SU-DHL-6 (cell line): ENCODE measurements at regions not wholly inside any gene's neighbourhood (a gene's known extent, or its start where the extent isn't known, plus 50 kb on each side); places are given as distances from the start of the nearest gene placed in this dataset.

Experiments
- H2AFZ ChIP-seq: fragments of 200-600 bp; sonication (generic); 2 replicates; pipeline ENCODE4 v1.6.1; 2014; ENCODE audit warnings: low read depth, mild to moderate bottlenecking, moderate library complexity, mixed read lengths, antibody characterized with exemption, low read length; ENCODE audit not compliant: severe bottlenecking
- H3F3A ChIP-seq: fragments of 200-600 bp; shearing (Covaris generic); 2 replicates; pipeline ENCODE4 v1.6.0; 2016; ENCODE audit warnings: antibody characterized with exemption, mild to moderate bottlenecking; ENCODE audit not compliant: insufficient read depth
- H3K27ac ChIP-seq: fragments of 200-600 bp; sonication (generic); 2 replicates; pipeline ENCODE4 v1.5.1; 2016; ENCODE audit warnings: low read depth, mild to moderate bottlenecking, low read length, moderate library complexity, mixed read lengths
- H3K27me3 ChIP-seq: fragments of 200-600 bp; sonication (generic), shearing (Covaris generic); 2 replicates; pipeline ENCODE4 v1.6.0; 2014; ENCODE audit warnings: mild to moderate bottlenecking, low read length
- H3K36me3 ChIP-seq: fragments of 200-600 bp; sonication (generic); 2 replicates; pipeline ENCODE4 v1.6.1; 2014; ENCODE audit warnings: mild to moderate bottlenecking, low read length, mixed read lengths
- H3K4me2 ChIP-seq: fragments of 300-600, 200-600 bp; shearing (Covaris generic), sonication (generic); 2 replicates; pipeline ENCODE4 v1.6.0; 2014; ENCODE audit warnings: low read length, low read depth, mild to moderate bottlenecking; ENCODE audit not compliant: poor library complexity, severe bottlenecking
- H3K4me3 ChIP-seq: fragments of 200-600 bp; sonication (generic); 2 replicates; pipeline ENCODE4 v1.5.1; 2014; ENCODE audit warnings: antibody characterized with exemption, low read length, mild to moderate bottlenecking, mixed read lengths; ENCODE audit not compliant: insufficient read depth, poor library complexity, severe bottlenecking
- H3K79me2 ChIP-seq: fragments of 200-600 bp; sonication (generic); 2 replicates; pipeline ENCODE4 v1.6.1; 2014; ENCODE audit warnings: mild to moderate bottlenecking, low read length, moderate library complexity; ENCODE audit not compliant: insufficient read depth
- H3K9ac ChIP-seq: fragments of 200-600 bp; sonication (generic); 2 replicates; pipeline ENCODE4 v1.7.0; 2014; ENCODE audit warnings: mild to moderate bottlenecking, low read length
- H3K9me2 ChIP-seq: fragments of 200-600 bp; sonication (generic); replicated peaks from 2 replicates; pipeline ENCODE4 v1.6.1; 2014; ENCODE audit warnings: low read length; ENCODE audit not compliant: insufficient read depth
- H3K9me3 ChIP-seq: fragments of 200-600 bp; sonication (generic); 2 replicates; pipeline ENCODE4 v1.6.1; 2014; ENCODE audit warnings: low read length, mixed read lengths; ENCODE audit not compliant: insufficient read depth
- H4K20me1 ChIP-seq: fragments of 200-600 bp; sonication (generic); 2 replicates; pipeline ENCODE4 v1.6.1; 2014; ENCODE audit warnings: low read depth, mild to moderate bottlenecking, antibody characterized with exemption, low read length, moderate library complexity, mixed read lengths
- EZH2phosphoT487 ChIP-seq: fragments of 200-600 bp; sonication (generic), shearing (Covaris generic); conservative IDR thresholded peaks from 2 replicates; pipeline ENCODE4 v1.6.1; 2018; ENCODE audit warnings: mild to moderate bottlenecking, antibody characterized with exemption, low read length, moderate library complexity, mixed read lengths
- TF ChIP-seq, protein P1 (sequence below): fragments of 200-600 bp; sonication (generic); IDR thresholded peaks from one replicate; pipeline ENCODE4 v1.5.1; 2017; ENCODE audit warnings: antibody characterized with exemption, mild to moderate bottlenecking, low read length, moderate library complexity; ENCODE audit not compliant: insufficient read depth, poor library complexity, severe bottlenecking

GRCh38 chr5:175166026-175166425 is 278.0 kb downstream of the DRD1 start:
- Histone ChIP-seq H3K4me3 (no peak overlapping the region), H3K9ac (no peak overlapping the region), H4K20me1 (no peaks in the 10 kb centered on the region), H3K79me2 (no peaks in the 10 kb centered on the region), H3K27me3 (no peaks in the 10 kb centered on the region), H3K4me2 (no peak overlapping the region), H3F3A (no peaks in the 10 kb centered on the region), H3K36me3 (no peaks in the 10 kb centered on the region), H3K27ac (no peak overlapping the region), H3K9me2 (no peaks in the 10 kb centered on the region), H2AFZ (no peak overlapping the region), H3K9me3 (no peaks in the 10 kb centered on the region)
- TF ChIP-seq, protein P1, sequence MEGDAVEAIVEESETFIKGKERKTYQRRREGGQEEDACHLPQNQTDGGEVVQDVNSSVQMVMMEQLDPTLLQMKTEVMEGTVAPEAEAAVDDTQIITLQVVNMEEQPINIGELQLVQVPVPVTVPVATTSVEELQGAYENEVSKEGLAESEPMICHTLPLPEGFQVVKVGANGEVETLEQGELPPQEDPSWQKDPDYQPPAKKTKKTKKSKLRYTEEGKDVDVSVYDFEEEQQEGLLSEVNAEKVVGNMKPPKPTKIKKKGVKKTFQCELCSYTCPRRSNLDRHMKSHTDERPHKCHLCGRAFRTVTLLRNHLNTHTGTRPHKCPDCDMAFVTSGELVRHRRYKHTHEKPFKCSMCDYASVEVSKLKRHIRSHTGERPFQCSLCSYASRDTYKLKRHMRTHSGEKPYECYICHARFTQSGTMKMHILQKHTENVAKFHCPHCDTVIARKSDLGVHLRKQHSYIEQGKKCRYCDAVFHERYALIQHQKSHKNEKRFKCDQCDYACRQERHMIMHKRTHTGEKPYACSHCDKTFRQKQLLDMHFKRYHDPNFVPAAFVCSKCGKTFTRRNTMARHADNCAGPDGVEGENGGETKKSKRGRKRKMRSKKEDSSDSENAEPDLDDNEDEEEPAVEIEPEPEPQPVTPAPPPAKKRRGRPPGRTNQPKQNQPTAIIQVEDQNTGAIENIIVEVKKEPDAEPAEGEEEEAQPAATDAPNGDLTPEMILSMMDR = no peak
- no peak for TF ChIP-seq EZH2phosphoT487

DNA sequence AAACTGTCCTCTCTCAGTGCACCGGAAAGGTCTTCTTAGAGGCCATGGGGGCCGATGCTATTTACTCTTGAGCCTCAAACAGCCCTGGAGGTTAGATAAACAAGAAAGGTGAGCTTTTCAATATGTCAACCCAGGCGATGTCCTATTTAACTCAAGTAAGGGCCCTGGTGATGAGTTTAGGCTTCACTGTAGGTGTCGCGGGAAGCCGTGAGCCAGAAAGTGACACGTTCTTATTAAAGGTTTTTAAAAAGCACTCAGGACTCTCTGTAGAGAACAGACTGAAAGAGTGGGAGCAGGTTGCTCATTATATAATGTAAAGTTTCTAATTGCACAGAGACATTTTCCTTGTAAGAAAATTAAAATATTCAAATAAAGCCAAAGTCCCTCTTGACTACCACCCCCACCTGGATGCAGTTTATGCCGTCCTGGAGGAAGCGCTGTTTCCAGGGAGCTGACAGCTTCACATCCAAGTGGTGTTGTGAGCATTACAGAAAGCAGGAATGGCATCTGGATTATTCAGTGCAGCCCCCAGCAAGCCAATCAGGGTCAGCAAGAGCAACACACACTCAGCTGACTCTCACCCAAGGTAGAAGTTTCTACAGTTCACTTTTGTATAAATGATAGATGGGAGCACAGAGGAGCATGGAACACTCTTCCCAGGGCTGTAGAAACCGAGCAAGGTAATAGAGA is 280.3 kb downstream of the DRD1 start:
- Histone ChIP-seq H3K79me2 (no peaks in the 10 kb centered on the region), H3K27me3 (no peaks in the 10 kb centered on the region), H3F3A (no peaks in the 10 kb centered on the region), H3K9me3 (no peaks in the 10 kb centered on the region), H3K27ac (no peak overlapping the region), H3K9ac (no peak overlapping the region), H3K4me3 (no peak overlapping the region), H3K9me2 (no peaks in the 10 kb centered on the region), H3K4me2 (no peak overlapping the region), H3K36me3 (no peaks in the 10 kb centered on the region), H2AFZ (no peak overlapping the region), H4K20me1 (no peaks in the 10 kb centered on the region)
- TF ChIP-seq EZH2phosphoT487 = no peak
- TF ChIP-seq, protein P1 = no peak

DNA sequence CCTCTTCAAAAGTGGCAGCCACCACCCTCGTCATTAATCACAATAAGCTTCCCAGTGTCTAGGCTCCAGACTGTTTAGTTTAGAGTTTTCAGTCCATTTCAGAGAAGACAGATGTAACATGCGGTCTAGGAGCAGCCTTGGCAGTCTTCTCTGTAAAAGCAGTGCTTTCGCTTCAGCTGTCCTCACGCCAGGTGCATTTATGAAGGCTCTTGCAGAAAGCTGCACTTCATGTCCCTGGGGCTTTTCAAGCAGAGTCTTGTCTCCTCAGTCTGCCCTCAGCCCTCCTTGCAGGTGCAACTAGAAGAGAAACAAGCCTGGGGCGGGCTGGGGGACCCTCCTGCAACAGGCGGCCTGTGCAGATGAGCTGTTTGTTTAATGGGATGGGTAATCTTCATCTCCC is 281.9 kb downstream of the DRD1 start:
- no peak overlapping the region for H3K4me3 ChIP-seq
- H3K4me2 ChIP-seq = no peak overlapping the region
- no peaks in the 10 kb centered on the region for H4K20me1 ChIP-seq
- H3F3A ChIP-seq = no peaks in the 10 kb centered on the region
- no peak overlapping the region for H3K27ac ChIP-seq
- H3K9me2 ChIP-seq = no peaks in the 10 kb centered on the region
- H2AFZ ChIP-seq = no peak overlapping the region
- TF ChIP-seq, protein P1 = no peak
- no peak for TF ChIP-seq EZH2phosphoT487
- H3K9me3 ChIP-seq = no peaks in the 10 kb centered on the region
- no peak overlapping the region for H3K9ac ChIP-seq
- no peaks in the 10 kb centered on the region for H3K27me3 ChIP-seq
- no peaks in the 10 kb centered on the region for H3K79me2 ChIP-seq
- no peaks in the 10 kb centered on the region for H3K36me3 ChIP-seq
